HG03342 (cell line): ENCODE measurements at regions not wholly inside any gene's neighbourhood (a gene's known extent, or its start where the extent isn't known, plus 50 kb on each side); places are given as distances from the start of the nearest gene placed in this dataset.
"Not testable (repeated sequence)": the region's sequence is repeated elsewhere in the genome, so short reads cannot be mapped to it uniquely, and the experiment has no call there.

Experiments
- ATAC-seq: cut with Tn5 transposase; IDR thresholded peaks from one replicate; pipeline ENCODE4 v1.9.1; 2021; ENCODE audit warnings: mild to moderate bottlenecking, moderate library complexity; ENCODE audit not compliant: unreplicated experiment

DNA sequence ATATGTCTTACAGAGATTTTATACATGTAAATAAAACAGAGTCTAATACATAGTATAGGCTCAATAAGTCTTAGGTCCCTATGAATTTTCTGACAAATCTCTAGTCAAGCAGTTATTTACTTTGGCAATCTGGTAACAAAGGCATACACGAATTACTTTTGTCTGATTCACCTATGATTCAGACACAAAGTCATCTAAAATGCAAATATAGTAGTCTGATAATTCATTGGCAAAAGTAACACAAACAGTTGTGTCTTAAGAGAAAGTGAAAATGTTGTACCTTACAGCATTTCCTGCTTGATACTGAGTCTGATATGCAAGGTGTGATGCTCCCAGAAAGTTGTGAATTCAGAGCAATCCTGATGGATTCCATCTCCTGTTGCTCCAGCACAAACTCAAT, 209.4 kb upstream of the PRSS1 start:
- no peak for ATAC-seq

DNA sequence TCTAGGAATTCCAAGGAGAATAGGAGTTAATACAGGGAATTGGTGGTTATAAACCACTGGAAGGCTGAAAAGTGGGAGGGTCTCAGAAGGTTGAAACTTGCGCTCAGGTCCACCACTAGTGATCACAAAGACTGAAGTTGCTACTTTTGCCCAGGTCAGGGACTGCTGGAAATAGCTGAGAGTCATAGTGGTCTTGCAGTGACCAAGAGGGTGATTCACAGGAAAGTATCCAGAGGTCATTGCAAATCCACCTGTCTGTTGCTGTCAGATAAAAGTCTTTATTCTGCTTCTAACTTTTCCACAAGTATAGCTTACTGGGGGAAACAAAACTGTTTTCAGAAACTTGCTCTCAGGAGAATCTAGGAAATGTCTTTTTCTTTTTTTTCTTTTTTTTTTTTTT, 211.5 kb upstream of the PRSS1 start:
- no peak for ATAC-seq

DNA sequence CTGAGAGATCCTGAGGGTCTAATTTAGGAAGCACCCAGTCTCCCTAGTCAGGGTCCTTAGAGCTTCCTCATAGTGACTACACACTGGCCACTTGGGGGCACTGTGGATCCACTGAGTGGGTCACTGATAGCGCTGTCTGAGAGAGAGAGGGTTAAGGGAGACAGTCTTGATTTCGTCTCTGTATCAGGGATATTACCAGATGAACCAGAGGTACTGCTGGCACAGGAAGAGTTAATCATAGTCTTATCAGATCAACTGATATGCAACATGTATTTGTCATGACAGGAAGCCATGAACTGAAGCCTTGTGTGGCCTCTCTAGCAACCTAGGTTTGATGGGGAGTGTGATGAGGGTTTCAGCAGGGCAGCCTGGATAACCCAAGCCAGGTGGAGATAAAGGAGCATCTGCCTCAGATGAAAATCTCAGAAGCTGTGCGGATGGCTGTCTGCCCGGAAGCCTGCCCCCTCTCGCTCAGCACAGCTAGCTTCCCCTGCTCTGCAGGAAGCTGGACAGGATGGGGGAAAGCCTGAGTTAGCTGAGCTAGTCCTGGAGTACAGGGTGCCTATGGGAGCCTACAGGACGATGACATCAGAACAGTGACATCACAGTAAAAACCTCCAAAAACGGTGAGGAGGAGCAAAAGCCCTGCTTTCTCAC, 214.0 kb upstream of the PRSS1 start:
- peak; percentile 98 for ATAC-seq

DNA sequence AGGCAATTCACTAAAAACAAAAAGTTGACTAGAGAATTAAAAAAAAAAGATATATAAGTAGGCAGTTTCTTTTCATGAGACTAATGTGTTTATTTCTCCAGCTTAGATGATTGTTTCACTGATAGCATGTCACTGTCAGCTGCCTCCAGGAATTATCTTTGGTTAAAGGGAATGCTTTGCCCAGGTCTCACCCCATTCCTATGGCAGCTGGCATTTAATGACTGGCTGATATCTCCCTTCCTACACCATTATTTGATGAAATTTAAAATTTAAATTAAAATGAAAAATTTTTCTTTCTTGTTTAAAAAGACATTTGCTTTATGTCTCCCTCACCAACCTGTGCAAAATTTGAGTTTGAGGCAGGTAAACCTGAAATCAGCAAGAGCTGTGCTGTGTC, 214.5 kb upstream of the PRSS1 start:
- no peak for ATAC-seq

DNA sequence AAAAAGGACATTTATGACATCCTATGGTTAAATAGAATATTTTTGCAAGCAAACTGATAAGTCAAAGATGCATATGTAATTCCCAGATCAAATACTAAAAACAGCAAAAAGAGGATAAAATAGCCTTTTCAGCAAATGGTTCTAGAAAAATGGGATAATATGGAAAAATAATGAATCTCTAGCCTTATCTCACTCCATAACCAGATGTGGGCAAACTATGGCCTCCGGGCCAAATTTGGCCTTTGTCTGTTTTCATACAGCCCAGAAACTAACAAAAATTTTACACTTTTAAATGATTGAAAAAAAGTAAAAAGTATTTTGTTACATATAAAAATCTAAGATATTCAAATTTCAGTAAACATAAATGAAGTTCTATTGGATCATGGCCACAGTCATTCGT, 215.4 kb upstream of the PRSS1 start:
- ATAC-seq = no peak

DNA sequence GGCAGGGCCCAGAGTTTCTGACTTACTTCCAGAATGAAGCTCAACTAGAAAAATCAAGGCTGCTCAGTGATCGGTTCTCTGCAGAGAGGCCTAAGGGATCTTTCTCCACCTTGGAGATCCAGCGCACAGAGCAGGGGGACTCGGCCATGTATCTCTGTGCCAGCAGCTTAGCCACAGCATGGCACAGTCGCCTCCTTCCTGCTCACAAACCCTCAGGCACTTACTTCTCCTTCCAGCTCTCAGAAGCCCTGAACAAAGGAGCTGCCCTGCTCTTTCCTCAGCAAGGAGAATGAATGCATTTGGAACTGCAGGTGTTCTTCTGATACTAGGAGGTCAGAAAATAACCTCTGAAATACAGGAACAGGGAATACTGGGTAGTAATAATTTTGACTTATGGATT, 219.7 kb upstream of the PRSS1 start:
- ATAC-seq = no peak

DNA sequence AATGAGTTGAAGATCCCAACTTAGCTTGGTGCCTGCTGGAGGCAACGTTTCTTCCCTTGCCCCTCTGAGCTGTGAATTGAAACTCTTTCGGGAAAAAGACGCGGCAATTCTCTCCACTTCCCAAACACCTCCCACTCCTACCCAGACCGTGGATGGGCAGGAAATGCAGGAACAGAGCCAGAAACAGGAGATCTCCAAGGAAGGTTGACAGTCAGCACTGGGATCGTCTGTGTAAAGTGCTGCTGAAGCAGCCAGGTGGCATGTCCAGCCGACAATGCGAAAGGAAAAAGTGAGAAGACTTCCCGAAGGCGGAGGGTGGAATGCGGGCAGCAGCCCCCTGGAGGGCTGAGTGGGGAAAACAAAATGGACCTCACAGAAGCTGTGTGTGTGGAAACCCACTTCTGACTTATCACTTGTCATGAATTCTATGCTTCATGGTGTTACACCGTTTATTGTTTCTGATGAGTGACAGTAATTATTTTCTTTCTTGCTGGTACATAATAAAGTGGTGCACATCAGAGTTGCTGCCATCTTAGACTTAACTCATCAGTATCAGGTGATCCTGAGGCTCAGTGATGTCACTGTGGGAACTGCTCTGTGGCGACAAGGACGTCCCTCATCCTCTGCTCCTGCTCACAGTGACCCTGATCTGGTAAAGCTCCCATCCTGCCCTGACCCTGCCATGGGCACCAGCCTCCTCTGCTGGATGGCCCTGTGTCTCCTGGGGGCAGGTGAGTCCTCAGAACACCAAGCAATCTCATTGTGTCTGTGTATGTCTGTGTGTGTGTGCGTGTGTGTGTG, 220.5 kb upstream of the PRSS1 start:
- ATAC-seq = no peak

DNA sequence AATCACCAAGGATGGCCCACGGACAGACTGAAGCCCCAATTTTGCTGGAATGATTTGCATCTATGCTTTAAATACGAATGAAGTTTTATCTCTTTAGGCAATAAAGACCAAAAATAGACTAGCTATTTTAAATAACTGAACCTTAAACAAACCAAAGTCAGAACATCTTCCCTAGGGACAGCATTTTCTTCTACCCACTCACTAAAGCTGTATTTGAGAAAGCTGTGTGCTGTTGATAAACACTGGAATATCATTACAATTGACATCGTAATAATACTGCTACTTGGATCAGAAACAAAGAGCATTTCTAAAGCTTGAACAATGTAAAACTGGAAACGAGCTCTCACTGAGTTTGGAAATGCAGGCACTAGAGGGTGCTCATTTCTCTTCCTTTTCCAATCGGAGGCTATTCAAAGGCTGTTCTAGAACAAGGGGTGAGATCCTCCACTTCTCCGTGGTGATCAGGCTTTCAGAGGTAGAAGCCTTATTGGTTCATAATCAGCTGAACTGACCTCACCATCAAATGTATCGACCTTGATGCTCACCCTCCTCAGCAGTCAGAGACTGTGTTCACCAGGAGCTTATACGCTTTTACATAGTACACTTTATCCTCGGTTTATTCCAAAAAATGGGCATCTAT, 225.3 kb upstream of the PRSS1 start:
- no peak for ATAC-seq

DNA sequence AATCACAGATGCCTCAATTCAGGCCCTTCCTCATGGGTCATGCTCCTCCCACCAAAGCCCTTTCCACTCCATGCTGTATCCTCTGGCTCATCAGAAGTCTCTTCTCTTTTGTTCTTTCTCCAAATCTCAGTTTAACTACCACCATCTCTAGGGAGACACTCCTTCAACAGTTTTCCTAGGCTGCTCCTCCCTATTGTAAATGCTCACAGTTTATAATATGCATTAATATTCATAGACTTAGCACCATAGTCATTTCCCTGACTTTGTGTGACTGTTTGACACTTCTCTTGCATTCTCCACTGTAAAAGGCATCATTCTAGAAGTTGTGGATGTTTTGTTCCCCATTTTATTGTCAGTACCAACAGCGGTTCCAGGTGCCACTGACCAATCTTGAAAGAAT, 226.5 kb upstream of the PRSS1 start:
- no peak for ATAC-seq

DNA sequence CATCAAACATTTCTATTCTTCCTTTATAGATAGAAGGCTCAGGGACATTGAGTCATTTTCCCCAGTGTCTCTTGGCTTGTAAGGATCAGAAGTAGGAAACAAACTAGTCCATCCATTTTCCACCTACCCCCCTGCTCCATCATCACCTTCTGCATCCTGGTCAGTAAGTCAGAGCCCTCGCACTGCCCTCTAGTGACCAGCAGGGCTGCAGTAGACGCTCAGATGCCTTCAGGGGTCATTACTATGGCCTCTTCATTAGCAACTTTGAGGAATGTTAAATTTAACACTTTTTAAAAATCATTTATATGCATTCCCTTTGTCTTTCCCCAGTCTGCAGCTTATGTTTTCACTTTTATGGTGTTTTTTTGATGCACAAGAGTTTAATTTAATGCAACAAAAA, 228.4 kb upstream of the PRSS1 start:
- ATAC-seq = not testable (repeated sequence)

DNA sequence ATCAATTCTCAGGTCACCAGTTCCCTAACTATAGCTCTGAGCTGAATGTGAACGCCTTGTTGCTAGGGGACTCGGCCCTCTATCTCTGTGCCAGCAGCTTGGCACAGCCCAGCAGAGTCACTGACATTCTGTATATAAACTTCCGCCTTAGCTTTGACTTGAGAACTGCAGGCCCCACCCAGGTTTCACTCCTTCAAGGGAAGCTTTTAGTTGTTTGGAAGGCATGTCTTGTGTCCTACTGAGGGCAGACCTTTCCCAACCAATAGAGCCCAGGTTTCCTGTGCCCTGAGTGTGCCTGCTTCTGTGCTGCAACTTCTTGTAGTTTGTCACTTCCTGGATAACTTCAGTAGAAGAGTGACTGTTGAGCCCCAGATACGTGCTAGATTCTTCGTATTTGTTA, 228.8 kb upstream of the PRSS1 start:
- not testable (repeated sequence) for ATAC-seq

DNA sequence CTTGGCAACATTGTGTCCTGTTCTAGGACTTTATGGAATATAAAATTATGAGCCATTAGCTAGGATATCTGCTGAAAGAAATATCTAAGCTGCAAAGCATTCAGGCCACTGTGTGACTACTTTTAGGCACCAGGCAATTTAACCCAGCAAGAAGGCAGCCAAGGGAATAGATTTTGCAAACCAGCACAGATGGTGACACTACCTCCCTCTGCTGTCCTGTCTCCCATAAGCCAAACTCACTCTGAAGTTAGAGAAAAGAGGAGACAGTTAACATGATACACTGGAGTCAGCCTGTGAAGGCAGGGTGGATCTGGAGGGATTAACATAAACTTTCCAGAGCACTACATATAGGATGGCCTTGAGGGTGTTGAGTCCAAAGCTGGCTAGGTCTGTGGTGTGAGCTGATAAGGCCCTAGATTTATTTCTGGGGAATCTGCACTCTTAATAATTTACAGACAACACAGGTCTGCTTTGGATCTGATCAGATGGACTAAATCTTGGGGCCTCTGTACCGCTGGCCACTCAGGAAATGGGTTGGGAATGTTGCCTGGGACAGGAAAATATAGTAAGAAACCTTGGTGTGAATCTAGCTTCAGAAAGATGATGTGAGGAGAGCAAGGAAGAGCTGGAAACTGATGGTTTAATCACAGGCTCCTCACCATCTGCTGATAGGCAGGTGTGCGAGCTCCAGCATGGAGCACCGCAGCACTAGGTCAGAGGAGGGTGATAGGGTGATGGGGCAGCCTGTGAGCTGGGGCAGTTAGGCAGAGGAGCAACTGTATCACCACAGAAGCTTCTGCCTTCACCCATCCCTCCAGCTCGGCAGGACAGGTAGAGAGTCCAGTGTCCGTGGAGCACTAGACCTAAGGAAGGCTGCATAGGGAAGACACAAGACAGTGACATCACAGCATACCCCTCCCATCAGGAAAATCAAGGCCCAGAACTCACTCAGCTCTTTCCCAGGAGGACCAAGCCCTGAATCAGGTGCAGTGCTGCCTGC, 229.9 kb upstream of the PRSS1 start:
- ATAC-seq = no peak

DNA sequence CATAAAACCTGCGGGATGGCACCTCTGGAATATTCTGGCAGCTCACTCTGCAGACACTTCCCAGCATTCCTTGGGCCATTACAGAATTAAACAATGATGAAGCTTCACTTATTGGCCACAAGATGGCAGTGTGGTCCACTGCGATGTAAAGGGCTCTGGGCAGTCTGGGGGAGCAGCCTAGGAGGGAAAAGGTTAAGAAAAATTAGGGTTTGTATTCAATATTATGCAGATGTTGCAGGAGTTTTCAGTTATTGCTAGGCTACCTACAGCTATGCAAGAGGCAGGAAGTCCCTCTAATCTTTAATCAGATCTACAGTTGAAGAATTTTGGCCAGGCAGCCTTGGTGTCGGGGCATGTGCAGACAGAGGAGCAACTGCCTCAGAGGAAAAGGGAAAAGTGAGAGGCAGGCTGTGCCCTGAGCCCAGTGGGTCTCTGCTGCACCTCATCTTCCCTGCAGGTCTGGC, 233.2 kb upstream of the PRSS1 start:
- ATAC-seq = peak; percentile 96

DNA sequence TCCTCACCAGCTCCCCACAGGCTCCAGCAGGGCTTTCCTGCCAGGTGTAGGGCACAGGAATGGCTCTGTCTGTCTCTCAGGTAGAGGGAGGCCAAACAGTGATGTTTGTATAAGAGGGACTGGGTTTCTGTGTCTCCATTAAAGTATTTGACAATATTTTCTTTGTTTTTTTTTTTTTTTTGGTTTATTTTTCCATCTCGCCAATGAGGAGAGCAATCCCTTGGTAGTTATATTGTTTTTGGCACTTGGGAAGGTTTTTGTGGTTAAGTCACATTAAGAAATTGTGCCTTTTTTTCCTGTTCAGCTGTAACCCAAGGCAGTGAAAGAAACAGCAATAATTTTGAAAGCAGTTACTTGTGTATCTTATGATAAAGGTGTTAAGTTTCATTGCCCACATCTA, 234.6 kb upstream of the PRSS1 start:
- not testable (repeated sequence) for ATAC-seq

DNA sequence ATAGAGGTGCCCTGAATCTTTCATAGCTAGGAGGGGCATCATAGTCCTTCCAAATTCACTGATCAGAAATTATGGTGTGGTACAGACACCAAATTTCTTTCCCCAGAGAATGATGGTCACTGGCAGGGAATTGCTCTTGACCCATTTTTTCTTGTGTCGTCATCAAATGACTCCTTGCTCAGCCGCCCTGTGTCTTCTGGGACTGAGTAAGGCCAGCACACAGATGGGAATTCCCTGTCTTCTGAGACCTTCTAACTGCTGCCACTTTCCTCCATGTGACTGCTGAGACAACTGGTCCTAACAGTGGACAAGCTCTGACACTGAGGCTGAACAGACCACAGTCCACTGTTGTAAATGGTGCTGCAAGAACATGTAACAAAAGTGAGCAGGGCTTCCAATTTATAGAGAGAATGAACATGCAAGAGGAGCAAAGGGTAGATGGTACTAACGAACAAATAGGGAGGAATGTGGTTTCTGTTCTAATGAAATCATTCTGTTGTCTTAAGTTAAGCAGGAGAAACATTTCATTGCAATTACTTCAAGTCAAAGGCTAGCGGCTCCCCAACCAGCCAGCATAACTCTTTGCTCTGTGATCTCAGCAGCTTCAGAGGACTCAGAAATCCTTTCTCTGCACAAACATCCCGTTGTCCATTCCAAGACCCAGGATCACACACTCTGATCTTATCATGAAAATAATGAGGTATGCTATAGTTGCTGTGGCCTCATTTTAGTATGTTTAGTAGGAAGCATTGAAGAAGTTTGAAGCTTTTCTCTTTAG, 235.9 kb upstream of the PRSS1 start:
- no peak for ATAC-seq

DNA sequence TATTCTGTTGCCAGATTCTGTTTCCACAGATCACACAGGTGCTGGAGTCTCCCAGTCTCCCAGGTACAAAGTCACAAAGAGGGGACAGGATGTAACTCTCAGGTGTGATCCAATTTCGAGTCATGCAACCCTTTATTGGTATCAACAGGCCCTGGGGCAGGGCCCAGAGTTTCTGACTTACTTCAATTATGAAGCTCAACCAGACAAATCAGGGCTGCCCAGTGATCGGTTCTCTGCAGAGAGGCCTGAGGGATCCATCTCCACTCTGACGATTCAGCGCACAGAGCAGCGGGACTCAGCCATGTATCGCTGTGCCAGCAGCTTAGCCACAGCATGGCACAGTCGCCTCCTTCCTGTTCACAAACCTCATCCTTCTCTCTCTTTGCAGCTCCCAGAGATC, 237.5 kb upstream of the PRSS1 start:
- no peak for ATAC-seq

DNA sequence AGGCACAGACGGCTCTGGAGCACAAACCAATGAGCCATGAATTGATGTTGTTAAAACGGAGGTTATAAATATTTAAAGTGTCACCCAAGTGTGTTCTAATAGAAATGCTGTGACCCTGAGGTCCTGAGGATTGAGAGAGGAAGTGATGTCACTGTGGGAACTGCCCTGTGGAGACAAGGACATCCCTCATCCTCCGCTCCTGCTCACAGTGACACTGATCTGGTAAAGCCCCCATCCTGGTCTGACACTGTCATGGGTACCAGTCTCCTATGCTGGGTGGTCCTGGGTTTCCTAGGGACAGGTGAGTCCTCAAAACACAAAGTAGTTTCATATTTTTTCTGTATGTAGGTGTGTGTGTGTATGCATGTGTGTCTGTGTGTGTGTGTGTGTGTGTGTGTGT, 237.9 kb upstream of the PRSS1 start:
- ATAC-seq = no peak

DNA sequence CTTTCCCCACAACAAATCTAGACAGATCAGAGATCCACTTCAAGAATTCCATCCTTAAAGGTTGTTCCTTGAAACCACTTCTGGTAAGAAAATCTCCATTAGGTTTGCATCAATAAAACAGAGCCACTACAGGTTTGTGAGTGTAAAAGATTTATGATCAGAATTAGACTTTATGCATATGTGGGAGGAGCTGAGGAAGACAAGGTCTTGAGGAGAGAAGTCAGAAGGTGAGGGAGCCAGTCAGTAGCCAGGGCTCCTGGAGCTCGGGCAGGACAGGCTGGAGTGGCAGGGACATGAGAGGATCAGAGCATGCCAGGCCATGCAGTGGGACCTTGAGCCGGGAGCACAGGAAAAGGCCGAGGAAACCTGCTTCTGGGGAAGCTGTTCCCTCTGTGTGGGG, 240.0 kb upstream of the PRSS1 start:
- not testable (repeated sequence) for ATAC-seq

DNA sequence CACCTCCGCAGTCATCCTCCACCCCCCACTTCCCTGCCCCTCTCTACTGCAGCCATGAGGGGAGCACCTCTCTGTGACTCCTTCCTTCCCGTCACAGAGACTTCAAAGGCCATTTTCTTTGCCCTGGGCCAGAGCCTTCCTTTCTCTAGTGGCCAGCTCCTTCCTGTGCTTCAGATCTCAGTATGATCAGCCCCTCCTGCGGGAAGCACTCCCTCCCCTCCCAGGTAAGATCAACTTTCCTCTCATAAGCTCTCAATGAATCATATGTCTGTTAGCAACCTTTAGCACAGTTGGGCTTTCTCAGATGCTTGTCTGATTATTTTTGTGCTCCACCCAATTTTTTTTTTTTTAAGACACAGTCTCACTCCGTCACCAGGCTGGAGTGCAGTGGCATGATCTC, 241.0 kb upstream of the PRSS1 start:
- ATAC-seq = no peak

DNA sequence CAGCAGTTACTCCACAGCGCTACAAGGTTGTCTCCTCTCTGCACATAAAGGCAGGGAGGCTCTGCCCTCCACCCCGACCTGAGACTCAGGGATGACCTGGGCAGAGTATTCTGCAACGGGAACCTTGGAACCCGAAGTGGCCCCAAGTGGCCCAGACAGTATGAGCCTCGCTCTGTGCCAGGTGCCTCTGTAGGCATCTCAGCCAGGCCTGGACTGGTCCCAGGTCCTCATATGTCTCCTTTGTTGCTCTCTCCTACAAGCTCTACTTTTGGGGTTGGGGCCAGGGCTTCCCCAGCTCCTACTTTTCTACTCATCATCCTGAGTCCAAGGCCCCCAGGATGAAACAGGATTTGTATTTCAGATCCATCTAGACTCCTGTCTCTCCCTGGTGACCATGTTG, 241.5 kb upstream of the PRSS1 start:
- ATAC-seq = no peak
